OCI-LY3 (cell line): ENCODE measurements at regions not wholly inside any gene's neighbourhood (a gene's known extent, or its start where the extent isn't known, plus 50 kb on each side); places are given as distances from the start of the nearest gene placed in this dataset.

Experiments used
- EZH2phosphoT487 ChIP-seq: fragments of 200-600 bp; shearing (Covaris generic); IDR thresholded peaks from 2 replicates; pipeline ENCODE4 v1.6.1; 2018; ENCODE audit warnings: antibody characterized with exemption, mixed run types, low read depth
- TF ChIP-seq, protein P1 (sequence below): fragments of 200-600, 300-600 bp; sonication (generic); IDR thresholded peaks from 2 replicates; pipeline ENCODE4 v1.5.1; 2014; ENCODE audit warnings: antibody characterized with exemption, low read length, low read depth

DNA sequence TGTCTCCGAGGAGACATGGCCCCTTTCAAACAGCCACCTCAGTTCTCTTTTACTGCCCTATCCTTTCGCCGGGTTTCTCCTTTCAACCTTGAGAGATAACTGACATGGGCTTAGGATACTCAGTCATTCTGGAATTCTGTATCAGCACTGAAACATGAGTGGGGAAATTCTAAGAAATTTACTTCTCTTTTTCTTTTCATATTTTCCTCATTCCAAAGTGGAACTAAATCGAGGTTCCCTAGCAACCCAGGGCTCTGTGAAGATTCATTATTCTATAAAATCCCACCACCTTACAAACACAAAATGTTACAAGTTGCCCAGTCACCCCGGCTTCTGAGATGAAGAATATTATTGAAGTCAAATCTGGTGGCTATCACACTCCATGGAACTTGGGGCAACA lies 319.2 kb downstream of the ENC1 start:
- TF ChIP-seq, protein P1, sequence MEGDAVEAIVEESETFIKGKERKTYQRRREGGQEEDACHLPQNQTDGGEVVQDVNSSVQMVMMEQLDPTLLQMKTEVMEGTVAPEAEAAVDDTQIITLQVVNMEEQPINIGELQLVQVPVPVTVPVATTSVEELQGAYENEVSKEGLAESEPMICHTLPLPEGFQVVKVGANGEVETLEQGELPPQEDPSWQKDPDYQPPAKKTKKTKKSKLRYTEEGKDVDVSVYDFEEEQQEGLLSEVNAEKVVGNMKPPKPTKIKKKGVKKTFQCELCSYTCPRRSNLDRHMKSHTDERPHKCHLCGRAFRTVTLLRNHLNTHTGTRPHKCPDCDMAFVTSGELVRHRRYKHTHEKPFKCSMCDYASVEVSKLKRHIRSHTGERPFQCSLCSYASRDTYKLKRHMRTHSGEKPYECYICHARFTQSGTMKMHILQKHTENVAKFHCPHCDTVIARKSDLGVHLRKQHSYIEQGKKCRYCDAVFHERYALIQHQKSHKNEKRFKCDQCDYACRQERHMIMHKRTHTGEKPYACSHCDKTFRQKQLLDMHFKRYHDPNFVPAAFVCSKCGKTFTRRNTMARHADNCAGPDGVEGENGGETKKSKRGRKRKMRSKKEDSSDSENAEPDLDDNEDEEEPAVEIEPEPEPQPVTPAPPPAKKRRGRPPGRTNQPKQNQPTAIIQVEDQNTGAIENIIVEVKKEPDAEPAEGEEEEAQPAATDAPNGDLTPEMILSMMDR, result no peak
- no peak for TF ChIP-seq EZH2phosphoT487
